ENCODE measurements at regions not wholly inside any gene's neighbourhood (a gene's known extent, or its start where the extent isn't known, plus 50 kb on each side); places are given as distances from the start of the nearest gene placed in this dataset.

DNA sequence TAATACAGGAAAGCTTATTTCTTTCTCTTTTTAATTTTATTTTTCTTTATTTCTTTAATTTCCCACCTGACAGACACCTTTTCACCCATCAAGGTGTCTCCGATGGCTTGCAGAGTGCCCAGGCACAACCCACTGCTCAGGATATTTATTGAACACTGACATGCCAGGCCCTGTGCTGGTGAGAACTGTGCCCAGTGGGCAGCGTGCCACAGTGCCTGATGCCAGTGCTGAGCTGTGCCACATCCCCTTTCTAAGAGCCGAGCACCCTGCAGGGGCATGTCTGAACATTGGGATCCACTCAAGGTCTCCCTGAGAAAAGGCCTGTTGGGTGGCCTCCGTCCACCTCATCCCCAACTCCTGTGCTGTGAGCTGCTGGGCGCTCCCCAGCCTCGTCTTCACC lies 158.6 kb upstream of the RAB6C start:
- TF ChIP-seq, protein P1, sequence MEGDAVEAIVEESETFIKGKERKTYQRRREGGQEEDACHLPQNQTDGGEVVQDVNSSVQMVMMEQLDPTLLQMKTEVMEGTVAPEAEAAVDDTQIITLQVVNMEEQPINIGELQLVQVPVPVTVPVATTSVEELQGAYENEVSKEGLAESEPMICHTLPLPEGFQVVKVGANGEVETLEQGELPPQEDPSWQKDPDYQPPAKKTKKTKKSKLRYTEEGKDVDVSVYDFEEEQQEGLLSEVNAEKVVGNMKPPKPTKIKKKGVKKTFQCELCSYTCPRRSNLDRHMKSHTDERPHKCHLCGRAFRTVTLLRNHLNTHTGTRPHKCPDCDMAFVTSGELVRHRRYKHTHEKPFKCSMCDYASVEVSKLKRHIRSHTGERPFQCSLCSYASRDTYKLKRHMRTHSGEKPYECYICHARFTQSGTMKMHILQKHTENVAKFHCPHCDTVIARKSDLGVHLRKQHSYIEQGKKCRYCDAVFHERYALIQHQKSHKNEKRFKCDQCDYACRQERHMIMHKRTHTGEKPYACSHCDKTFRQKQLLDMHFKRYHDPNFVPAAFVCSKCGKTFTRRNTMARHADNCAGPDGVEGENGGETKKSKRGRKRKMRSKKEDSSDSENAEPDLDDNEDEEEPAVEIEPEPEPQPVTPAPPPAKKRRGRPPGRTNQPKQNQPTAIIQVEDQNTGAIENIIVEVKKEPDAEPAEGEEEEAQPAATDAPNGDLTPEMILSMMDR (IDR thresholded peaks at IDR 0.05), result no peak
- TF ChIP-seq POLR2A (IDR thresholded peaks at IDR 0.05), result no peak

Measured in testis (tissue), 2 donors.